MM.1S (cell line): ENCODE measurements at regions not wholly inside any gene's neighbourhood (a gene's known extent, or its start where the extent isn't known, plus 50 kb on each side); places are given as distances from the start of the nearest gene placed in this dataset.

Experiments
- EZH2 ChIP-seq: fragments of 300-600 bp; sonication (generic); optimal IDR thresholded peaks from 2 replicates; pipeline ENCODE3; 2017; ENCODE audit warnings: low read depth, mild to moderate bottlenecking, antibody characterized with exemption, low read length, mixed read lengths
- EZH2phosphoT487 ChIP-seq: fragments of 300-600 bp; sonication (generic); IDR thresholded peaks from 2 replicates; pipeline ENCODE4 v1.6.1; 2018; ENCODE audit warnings: antibody characterized with exemption, low read length
- TF ChIP-seq, protein P1 (sequence below): fragments of 300-600 bp; sonication (generic); IDR thresholded peaks from 2 replicates; pipeline ENCODE4 v1.5.1; 2016; ENCODE audit warnings: antibody characterized with exemption, low read length, mixed read lengths

DNA sequence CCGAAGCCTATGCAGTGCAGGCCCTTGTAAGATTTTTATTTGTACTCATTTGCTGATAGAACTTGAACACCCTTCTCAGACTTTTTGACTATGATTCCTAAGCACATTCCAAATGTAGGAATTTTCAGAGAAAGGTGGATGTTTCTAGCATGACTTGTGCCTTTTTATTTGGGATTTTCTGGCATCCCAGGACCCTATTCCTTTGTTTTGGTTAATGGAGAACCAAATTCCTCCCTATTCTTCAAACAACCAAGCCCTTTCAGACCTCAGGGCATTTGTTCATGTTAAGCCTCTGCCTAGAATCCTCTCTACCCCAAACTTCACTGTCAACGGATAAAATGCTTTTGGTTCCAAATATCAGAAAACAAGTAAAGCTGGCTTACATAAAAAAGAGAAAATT lies 371.1 kb downstream of the DDX10 start:
- TF ChIP-seq EZH2 (no peak), EZH2phosphoT487 (no peak)
- TF ChIP-seq, protein P1, sequence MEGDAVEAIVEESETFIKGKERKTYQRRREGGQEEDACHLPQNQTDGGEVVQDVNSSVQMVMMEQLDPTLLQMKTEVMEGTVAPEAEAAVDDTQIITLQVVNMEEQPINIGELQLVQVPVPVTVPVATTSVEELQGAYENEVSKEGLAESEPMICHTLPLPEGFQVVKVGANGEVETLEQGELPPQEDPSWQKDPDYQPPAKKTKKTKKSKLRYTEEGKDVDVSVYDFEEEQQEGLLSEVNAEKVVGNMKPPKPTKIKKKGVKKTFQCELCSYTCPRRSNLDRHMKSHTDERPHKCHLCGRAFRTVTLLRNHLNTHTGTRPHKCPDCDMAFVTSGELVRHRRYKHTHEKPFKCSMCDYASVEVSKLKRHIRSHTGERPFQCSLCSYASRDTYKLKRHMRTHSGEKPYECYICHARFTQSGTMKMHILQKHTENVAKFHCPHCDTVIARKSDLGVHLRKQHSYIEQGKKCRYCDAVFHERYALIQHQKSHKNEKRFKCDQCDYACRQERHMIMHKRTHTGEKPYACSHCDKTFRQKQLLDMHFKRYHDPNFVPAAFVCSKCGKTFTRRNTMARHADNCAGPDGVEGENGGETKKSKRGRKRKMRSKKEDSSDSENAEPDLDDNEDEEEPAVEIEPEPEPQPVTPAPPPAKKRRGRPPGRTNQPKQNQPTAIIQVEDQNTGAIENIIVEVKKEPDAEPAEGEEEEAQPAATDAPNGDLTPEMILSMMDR: no peak
